KMS-11 (cell line): ENCODE measurements at regions not wholly inside any gene's neighbourhood (a gene's known extent, or its start where the extent isn't known, plus 50 kb on each side); places are given as distances from the start of the nearest gene placed in this dataset.
"Not testable (repeated sequence)": the region's sequence is repeated elsewhere in the genome, so short reads cannot be mapped to it uniquely, and the experiment has no call there.

ENCODE experiments used
- H2AFZ ChIP-seq: fragments of 200-600 bp; sonication (generic); 2 replicates; pipeline ENCODE4 v1.6.1; 2016; ENCODE audit warnings: antibody characterized with exemption, mixed run types, low read depth
- H3K27ac ChIP-seq: fragments of 200-600 bp; sonication (generic); 2 replicates; pipeline ENCODE4 v1.6.1; 2016; ENCODE audit warnings: mild to moderate bottlenecking, mixed run types
- H3K27me3 ChIP-seq: fragments of 200-600 bp; sonication (generic); 2 replicates; pipeline ENCODE4 v1.6.1; 2017; ENCODE audit warnings: mild to moderate bottlenecking, low read depth, mixed run types, moderate library complexity; ENCODE audit not compliant: insufficient read depth
- H3K36me3 ChIP-seq: fragments of 200-600 bp; sonication (generic); 2 replicates; pipeline ENCODE4 v1.6.1; 2017; ENCODE audit warnings: mild to moderate bottlenecking, mixed run types; ENCODE audit not compliant: insufficient read depth
- H3K4me1 ChIP-seq: fragments of 200-600 bp; sonication (generic); 2 replicates; pipeline ENCODE4 v1.6.1; 2016; ENCODE audit warnings: mild to moderate bottlenecking, low read depth, mixed run types; ENCODE audit not compliant: poor library complexity, severe bottlenecking
- H3K4me2 ChIP-seq: fragments of 200-600 bp; sonication (generic); 2 replicates; pipeline ENCODE4 v1.7.0; 2016; ENCODE audit warnings: mild to moderate bottlenecking, mixed run types
- H3K4me3 ChIP-seq: fragments of 200-600 bp; sonication (generic); IDR thresholded peaks from 2 replicates; pipeline ENCODE4 v1.6.1; 2017; ENCODE audit warnings: low read depth, low read length, mixed read lengths; ENCODE audit not compliant: insufficient read depth
- H3K79me2 ChIP-seq: fragments of 200-600 bp; sonication (generic); 2 replicates; pipeline ENCODE4 v1.6.1; 2016; ENCODE audit warnings: low read depth, mixed run types; ENCODE audit not compliant: insufficient read depth
- H3K9ac ChIP-seq: fragments of 200-600 bp; sonication (generic); 2 replicates; pipeline ENCODE4 v1.6.1; 2016; ENCODE audit warnings: mild to moderate bottlenecking, mixed run types
- H4K20me1 ChIP-seq: fragments of 200-600 bp; sonication (generic); 2 replicates; pipeline ENCODE4 v1.6.1; 2016; ENCODE audit warnings: mild to moderate bottlenecking, mixed run types; ENCODE audit not compliant: insufficient read depth
- TF ChIP-seq, protein P1 (sequence below): fragments of 200-600 bp; sonication (generic); conservative IDR thresholded peaks from 2 replicates; pipeline ENCODE4 v1.6.1; 2017; ENCODE audit warnings: low read depth, mild to moderate bottlenecking, antibody characterized with exemption, low read length, moderate library complexity, mixed read lengths

DNA sequence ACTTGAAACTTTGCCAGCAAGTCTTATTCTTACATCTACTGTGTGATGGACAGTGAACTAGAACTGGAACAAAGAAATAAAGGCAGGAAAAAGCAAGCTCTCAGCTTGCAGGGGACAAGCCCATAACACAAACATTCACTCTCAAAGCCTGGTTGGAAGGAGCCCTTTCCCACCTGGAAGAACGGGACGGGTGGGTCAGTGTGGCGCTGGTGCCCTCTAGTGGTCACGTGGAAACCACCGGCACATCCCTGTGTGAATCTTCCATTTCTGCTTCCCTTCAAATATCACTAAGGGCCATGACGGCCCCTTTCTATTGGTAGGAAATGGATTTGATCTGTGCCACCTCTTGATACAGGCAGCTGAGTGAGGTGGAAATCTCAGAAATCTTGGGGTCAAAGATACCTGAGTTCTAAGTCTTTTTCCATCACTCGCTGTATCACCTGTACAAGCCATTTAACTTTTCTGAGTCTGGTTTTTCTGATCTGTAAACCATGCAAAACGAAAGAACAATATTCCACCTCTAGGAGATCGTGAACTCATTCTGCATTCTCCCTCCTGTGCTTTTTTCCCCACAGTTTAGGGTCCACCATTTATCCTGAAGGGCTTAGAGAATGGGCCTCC is 211.6 kb downstream of the MSX2 start:
- Histone ChIP-seq H4K20me1 (no peaks in the 10 kb centered on the region), H3K4me2 (no peak overlapping the region), H3K9ac (no peak overlapping the region), H3K4me3 (no peak overlapping the region), H3K36me3 (no peaks in the 10 kb centered on the region), H3K27me3 (no peaks in the 10 kb centered on the region), H3K4me1 (no peaks in the 10 kb centered on the region), H2AFZ (no peak overlapping the region), H3K27ac (no peak overlapping the region), H3K79me2 (no peaks in the 10 kb centered on the region)
- TF ChIP-seq, protein P1, sequence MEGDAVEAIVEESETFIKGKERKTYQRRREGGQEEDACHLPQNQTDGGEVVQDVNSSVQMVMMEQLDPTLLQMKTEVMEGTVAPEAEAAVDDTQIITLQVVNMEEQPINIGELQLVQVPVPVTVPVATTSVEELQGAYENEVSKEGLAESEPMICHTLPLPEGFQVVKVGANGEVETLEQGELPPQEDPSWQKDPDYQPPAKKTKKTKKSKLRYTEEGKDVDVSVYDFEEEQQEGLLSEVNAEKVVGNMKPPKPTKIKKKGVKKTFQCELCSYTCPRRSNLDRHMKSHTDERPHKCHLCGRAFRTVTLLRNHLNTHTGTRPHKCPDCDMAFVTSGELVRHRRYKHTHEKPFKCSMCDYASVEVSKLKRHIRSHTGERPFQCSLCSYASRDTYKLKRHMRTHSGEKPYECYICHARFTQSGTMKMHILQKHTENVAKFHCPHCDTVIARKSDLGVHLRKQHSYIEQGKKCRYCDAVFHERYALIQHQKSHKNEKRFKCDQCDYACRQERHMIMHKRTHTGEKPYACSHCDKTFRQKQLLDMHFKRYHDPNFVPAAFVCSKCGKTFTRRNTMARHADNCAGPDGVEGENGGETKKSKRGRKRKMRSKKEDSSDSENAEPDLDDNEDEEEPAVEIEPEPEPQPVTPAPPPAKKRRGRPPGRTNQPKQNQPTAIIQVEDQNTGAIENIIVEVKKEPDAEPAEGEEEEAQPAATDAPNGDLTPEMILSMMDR, result peak; percentile 87

DNA sequence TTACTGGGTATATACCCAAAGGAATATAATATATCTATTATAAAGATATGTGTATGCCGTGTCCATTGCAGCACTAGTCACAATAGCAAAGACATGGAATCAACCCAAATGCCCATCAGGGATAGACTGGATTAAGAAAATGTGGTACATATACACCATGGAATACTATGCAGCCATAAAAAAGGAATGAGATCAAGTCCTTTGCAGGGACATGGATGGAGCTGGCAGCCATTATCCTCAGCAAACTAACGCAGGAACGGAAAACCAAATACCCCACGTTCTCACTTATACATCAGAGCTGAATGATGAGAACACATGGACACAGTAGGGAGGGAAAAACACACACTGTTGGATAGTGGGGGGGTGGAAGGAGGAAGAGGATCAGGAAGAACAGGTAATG is 206.7 kb downstream of the MSX2 start:
- H4K20me1 ChIP-seq, H2AFZ ChIP-seq, H3K27me3 ChIP-seq, H3K79me2 ChIP-seq, H3K4me3 ChIP-seq, H3K36me3 ChIP-seq, H3K27ac ChIP-seq, H3K4me2 ChIP-seq, H3K9ac ChIP-seq, H3K4me1 ChIP-seq: not testable (repeated sequence)

DNA sequence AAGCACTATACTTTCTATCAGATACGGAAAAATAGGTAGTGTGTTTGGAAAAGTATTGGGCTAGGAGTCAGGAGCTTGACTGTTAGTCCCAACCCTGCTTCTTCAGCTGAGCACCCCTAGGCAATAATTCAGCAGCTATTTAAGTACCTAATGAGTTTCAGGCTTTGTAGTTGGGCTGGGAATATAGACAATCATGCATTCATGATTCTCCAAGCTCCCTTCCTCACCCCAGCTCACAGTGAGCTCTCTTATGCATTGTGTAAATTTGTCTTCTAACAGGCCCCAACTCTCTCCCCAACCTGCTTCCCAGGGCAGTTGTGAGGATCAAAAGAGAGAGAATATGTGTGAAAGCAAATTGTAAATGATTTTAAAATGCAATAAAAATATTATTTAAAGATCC is 201.2 kb downstream of the MSX2 start:
- Histone ChIP-seq H3K9ac (no peak overlapping the region), H3K36me3 (no peaks in the 10 kb centered on the region), H3K4me3 (no peak overlapping the region), H3K27ac (no peak overlapping the region), H3K4me1 (no peaks in the 10 kb centered on the region), H4K20me1 (no peaks in the 10 kb centered on the region), H3K79me2 (no peaks in the 10 kb centered on the region), H3K4me2 (no peak overlapping the region), H2AFZ (no peak overlapping the region), H3K27me3 (no peaks in the 10 kb centered on the region)
- TF ChIP-seq, protein P1, result no peak

DNA sequence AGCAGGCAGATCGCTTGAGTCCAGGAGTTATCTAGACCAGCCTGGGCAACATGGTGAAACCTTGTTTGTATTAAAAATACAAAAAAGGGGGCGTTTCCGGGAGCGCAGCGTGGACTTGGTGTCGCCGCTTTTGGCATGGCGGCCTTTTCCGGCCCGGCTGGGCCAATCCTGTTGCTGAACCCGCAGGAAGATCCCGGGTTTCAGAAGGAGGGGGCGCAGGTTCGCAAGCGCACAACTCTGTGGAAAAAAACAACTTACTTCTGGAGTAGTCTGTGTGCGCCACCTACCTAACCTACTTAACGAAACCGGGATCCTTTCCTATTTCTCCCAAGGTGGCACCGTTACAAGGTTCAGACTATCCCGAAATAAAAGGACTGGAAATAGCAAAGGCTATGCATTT is 198.6 kb downstream of the MSX2 start:
- H3K4me3 ChIP-seq, result no peak overlapping the region
- H3K27me3 ChIP-seq, result no peaks in the 10 kb centered on the region
- H3K4me1 ChIP-seq, result no peaks in the 10 kb centered on the region
- H3K36me3 ChIP-seq, result no peaks in the 10 kb centered on the region
- no peak overlapping the region for H3K9ac ChIP-seq
- H4K20me1 ChIP-seq, result no peaks in the 10 kb centered on the region
- TF ChIP-seq, protein P1, result no peak
- H2AFZ ChIP-seq, result no peak overlapping the region
- H3K4me2 ChIP-seq, result no peak overlapping the region
- H3K79me2 ChIP-seq, result no peaks in the 10 kb centered on the region
- no peak overlapping the region for H3K27ac ChIP-seq

DNA sequence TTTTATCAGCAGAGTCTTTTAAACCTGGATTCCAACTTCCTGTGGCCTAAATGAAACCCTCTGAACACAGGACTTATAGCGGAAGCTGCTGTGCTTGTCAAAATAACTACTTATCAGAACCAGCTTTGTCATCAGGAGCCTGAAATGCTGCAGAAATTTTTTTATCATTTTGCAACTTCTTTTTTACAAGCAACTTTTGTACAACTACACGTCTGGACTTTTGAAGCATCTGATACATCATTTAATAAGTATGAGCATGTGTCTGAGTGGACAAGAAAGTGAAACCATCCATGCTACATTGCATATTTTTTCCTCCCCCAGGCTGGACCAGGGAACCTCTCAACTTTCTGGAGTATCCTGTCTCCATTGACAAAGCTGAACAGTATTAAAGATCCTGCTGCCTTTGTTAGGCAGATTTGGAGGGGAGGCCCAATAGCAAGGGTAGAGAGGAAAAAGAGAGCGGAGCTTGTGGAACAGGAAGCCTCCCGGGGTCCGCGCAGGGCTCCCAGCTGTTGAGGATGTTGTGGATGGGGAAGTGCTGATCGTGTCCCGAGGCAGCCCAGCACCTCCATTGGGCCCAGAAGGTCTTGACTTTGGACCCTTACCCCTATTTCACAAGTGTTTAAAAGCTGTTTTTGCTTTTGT is 196.6 kb downstream of the MSX2 start:
- Histone ChIP-seq H3K27me3 (no peaks in the 10 kb centered on the region), H3K9ac (no peak overlapping the region), H3K27ac (no peak overlapping the region), H3K36me3 (no peaks in the 10 kb centered on the region), H3K4me1 (no peaks in the 10 kb centered on the region), H3K4me2 (no peak overlapping the region), H2AFZ (no peak overlapping the region), H3K79me2 (no peaks in the 10 kb centered on the region), H3K4me3 (no peak overlapping the region), H4K20me1 (no peaks in the 10 kb centered on the region)
- TF ChIP-seq, protein P1, result no peak
